ENCODE measurements at regions not wholly inside any gene's neighbourhood (a gene's known extent, or its start where the extent isn't known, plus 50 kb on each side); places are given as distances from the start of the nearest gene placed in this dataset.

GRCh38 chr2:16507655-16508489, 157.8 kb downstream of the CYRIA start:
- DNase-seq (ENCODE audit: low read depth, low spot score) = peak; percentile 71

- no peak for DNase-seq (ENCODE audit: low read depth, low spot score)
These were observed 159.3 kb downstream of the CYRIA start for GRCh38 chr2:16506366-16506765.

- no peak for DNase-seq (ENCODE audit: low read depth, low spot score)
These were observed 168.9 kb downstream of the CYRIA start for GRCh38 chr2:16496426-16497388.

- DNase-seq (ENCODE audit: low read depth, low spot score) = no peak
These were observed 170.0 kb downstream of the CYRIA start for GRCh38 chr2:16495509-16496208.

- DNase-seq (ENCODE audit: low read depth, low spot score) = no peak
These were observed 170.7 kb downstream of the CYRIA start for GRCh38 chr2:16494836-16495508.

GRCh38 chr2:16493788-16494187, 171.8 kb downstream of the CYRIA start:
- no peak for DNase-seq (ENCODE audit: low read depth, low spot score)

- peak; percentile 13 for DNase-seq (ENCODE audit: low read depth, low spot score)
These were observed 177.9 kb downstream of the CYRIA start for GRCh38 chr2:16487686-16488085.

GRCh38 chr2:16485251-16485650, 180.4 kb downstream of the CYRIA start:
- DNase-seq (ENCODE audit: low read depth, low spot score) = no peak

GRCh38 chr2:16482460-16482859, 183.2 kb downstream of the CYRIA start:
- no peak for DNase-seq (ENCODE audit: low read depth, low spot score)

GRCh38 chr2:16481351-16481750, 184.3 kb downstream of the CYRIA start:
- DNase-seq (ENCODE audit: low read depth, low spot score) = no peak

GRCh38 chr2:16479721-16480120, 185.9 kb downstream of the CYRIA start:
- no peak for DNase-seq (ENCODE audit: low read depth, low spot score)

GRCh38 chr2:16478434-16479210, 187.0 kb downstream of the CYRIA start:
- no peak for DNase-seq (ENCODE audit: low read depth, low spot score)

- DNase-seq (ENCODE audit: low read depth, low spot score) = no peak
These were observed 188.0 kb downstream of the CYRIA start for GRCh38 chr2:16477648-16478047.

- no peak for DNase-seq (ENCODE audit: low read depth, low spot score)
These were observed 188.8 kb downstream of the CYRIA start for GRCh38 chr2:16476866-16477265.

- no peak for DNase-seq (ENCODE audit: low read depth, low spot score)
These were observed 189.6 kb downstream of the CYRIA start for GRCh38 chr2:16475986-16476567.

- DNase-seq (ENCODE audit: low read depth, low spot score) = no peak
These were observed 190.0 kb downstream of the CYRIA start for GRCh38 chr2:16475586-16475985.

- DNase-seq (ENCODE audit: low read depth, low spot score) = no peak
These were observed 192.1 kb downstream of the CYRIA start for GRCh38 chr2:16473575-16473974.

- no peak for DNase-seq (ENCODE audit: low read depth, low spot score)
These were observed 194.6 kb downstream of the CYRIA start for GRCh38 chr2:16470936-16471490.

GRCh38 chr2:16466821-16467151, 198.8 kb downstream of the CYRIA start:
- DNase-seq (ENCODE audit: low read depth, low spot score) = no peak

Measured in ELF-1 (cell line).